GM12878 (cell line): ENCODE measurements at regions not wholly inside any gene's neighbourhood (a gene's known extent, or its start where the extent isn't known, plus 50 kb on each side); places are given as distances from the start of the nearest gene placed in this dataset.

ENCODE experiments used
- CREM ChIP-seq: IDR thresholded peaks from 2 replicates; pipeline ENCODE4 v1.6.1; 2014; ENCODE audit warnings: antibody characterized with exemption, low read depth
- HDGF ChIP-seq: fragments of 450-650 bp; IDR thresholded peaks from 2 replicates; pipeline ENCODE4 v1.6.1; 2016; ENCODE audit warnings: antibody characterized with exemption
- IKZF1 ChIP-seq: fragments of 450-650 bp; conservative IDR thresholded peaks from 2 replicates; pipeline ENCODE4 v1.6.1; 2017; ENCODE audit warnings: antibody characterized with exemption, mild to moderate bottlenecking
- NRF1 ChIP-seq: conservative IDR thresholded peaks from 2 replicates; pipeline ENCODE4 v1.6.1; 2011; ENCODE audit warnings: mild to moderate bottlenecking, low read depth, low read length, improper control_type of control experiment
- RCOR1 ChIP-seq: conservative IDR thresholded peaks from 2 replicates; pipeline ENCODE4 v1.6.1; 2012; ENCODE audit warnings: low read depth, low read length, improper control_type of control experiment
- SMAD5 ChIP-seq: IDR thresholded peaks from 2 replicates; pipeline ENCODE4 v1.6.1; 2016; ENCODE audit warnings: antibody characterized with exemption, low read depth
- TF ChIP-seq, protein P1 (sequence below), 3 experiments: IDR thresholded peaks in 2 of 3; conservative IDR thresholded peaks in 1 of 3; 2 replicates each; pipeline ENCODE4 v1.5.1; 2011; ENCODE audit warnings: low read depth in 3 of 3, low read length in 3 of 3, mild to moderate bottlenecking in 3 of 3, control low read depth in 2 of 3, moderate library complexity in 2 of 3, inconsistent platforms in 1 of 3, mixed read lengths in 1 of 3; ENCODE audit not compliant: control insufficient read depth in 2 of 3, insufficient read depth in 1 of 3; ENCODE audit errors: extremely low read depth in 1 of 3
- TF ChIP-seq, protein P2 (sequence below): IDR thresholded peaks from 2 replicates; pipeline ENCODE4 v1.6.1; 2012; ENCODE audit warnings: mild to moderate bottlenecking, low read depth, low read length
- TF ChIP-seq, protein P3 (sequence below): IDR thresholded peaks from 2 replicates; pipeline ENCODE4 v1.6.1; 2011; ENCODE audit warnings: borderline replicate concordance, low read depth, mild to moderate bottlenecking, moderate library complexity, mixed read lengths, low read length; ENCODE audit not compliant: insufficient read depth; ENCODE audit errors: extremely low read length

DNA sequence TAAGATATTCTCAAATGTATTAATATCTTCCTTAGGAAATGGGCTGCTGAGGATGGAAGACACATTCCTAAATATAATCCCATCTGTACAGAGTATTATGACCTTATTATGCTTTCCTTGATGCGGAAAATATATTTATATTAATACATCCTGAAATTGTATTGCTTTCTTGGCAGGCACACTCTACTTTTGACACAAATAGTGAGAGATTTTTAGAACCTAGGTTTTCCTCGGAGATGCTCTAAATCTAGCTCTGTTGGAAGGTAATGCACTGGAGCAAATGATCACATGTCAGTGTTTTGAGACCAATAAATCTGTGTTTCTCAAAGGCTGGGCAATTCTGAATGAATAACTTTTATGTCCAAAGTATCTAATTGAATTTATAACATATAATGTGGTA lies 94.3 kb upstream of the MAGEC2 start:
- TF ChIP-seq SMAD5 (no peak), CREM (no peak), RCOR1 (no peak), HDGF (no peak), IKZF1 (no peak), NRF1 (no peak)
- TF ChIP-seq, protein P1, sequence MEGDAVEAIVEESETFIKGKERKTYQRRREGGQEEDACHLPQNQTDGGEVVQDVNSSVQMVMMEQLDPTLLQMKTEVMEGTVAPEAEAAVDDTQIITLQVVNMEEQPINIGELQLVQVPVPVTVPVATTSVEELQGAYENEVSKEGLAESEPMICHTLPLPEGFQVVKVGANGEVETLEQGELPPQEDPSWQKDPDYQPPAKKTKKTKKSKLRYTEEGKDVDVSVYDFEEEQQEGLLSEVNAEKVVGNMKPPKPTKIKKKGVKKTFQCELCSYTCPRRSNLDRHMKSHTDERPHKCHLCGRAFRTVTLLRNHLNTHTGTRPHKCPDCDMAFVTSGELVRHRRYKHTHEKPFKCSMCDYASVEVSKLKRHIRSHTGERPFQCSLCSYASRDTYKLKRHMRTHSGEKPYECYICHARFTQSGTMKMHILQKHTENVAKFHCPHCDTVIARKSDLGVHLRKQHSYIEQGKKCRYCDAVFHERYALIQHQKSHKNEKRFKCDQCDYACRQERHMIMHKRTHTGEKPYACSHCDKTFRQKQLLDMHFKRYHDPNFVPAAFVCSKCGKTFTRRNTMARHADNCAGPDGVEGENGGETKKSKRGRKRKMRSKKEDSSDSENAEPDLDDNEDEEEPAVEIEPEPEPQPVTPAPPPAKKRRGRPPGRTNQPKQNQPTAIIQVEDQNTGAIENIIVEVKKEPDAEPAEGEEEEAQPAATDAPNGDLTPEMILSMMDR (IDR thresholded peaks at IDR 0.05 in 2 of 3, conservative IDR thresholded peaks at IDR 0.05 in 1 of 3; ENCODE audit: control insufficient read depth in 2 of 3, extremely low read depth in 1 of 3, insufficient read depth in 1 of 3, low read depth in 3 of 3, low read length in 3 of 3) = no peak
- TF ChIP-seq, protein P2, sequence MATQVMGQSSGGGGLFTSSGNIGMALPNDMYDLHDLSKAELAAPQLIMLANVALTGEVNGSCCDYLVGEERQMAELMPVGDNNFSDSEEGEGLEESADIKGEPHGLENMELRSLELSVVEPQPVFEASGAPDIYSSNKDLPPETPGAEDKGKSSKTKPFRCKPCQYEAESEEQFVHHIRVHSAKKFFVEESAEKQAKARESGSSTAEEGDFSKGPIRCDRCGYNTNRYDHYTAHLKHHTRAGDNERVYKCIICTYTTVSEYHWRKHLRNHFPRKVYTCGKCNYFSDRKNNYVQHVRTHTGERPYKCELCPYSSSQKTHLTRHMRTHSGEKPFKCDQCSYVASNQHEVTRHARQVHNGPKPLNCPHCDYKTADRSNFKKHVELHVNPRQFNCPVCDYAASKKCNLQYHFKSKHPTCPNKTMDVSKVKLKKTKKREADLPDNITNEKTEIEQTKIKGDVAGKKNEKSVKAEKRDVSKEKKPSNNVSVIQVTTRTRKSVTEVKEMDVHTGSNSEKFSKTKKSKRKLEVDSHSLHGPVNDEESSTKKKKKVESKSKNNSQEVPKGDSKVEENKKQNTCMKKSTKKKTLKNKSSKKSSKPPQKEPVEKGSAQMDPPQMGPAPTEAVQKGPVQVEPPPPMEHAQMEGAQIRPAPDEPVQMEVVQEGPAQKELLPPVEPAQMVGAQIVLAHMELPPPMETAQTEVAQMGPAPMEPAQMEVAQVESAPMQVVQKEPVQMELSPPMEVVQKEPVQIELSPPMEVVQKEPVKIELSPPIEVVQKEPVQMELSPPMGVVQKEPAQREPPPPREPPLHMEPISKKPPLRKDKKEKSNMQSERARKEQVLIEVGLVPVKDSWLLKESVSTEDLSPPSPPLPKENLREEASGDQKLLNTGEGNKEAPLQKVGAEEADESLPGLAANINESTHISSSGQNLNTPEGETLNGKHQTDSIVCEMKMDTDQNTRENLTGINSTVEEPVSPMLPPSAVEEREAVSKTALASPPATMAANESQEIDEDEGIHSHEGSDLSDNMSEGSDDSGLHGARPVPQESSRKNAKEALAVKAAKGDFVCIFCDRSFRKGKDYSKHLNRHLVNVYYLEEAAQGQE = no peak
- TF ChIP-seq, protein P3, sequence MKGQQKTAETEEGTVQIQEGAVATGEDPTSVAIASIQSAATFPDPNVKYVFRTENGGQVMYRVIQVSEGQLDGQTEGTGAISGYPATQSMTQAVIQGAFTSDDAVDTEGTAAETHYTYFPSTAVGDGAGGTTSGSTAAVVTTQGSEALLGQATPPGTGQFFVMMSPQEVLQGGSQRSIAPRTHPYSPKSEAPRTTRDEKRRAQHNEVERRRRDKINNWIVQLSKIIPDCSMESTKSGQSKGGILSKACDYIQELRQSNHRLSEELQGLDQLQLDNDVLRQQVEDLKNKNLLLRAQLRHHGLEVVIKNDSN = no peak
